ENCODE measurements at regions not wholly inside any gene's neighbourhood (a gene's known extent, or its start where the extent isn't known, plus 50 kb on each side); places are given as distances from the start of the nearest gene placed in this dataset.
"Not testable (repeated sequence)": the region's sequence is repeated elsewhere in the genome, so short reads cannot be mapped to it uniquely, and the experiment has no call there.

- not testable (repeated sequence) for DNase-seq (ENCODE audit: low spot score)
These were observed 482.7 kb downstream of the CNTN3 start for GRCh38 chr3:74131546-74132328.

- no peak for DNase-seq (ENCODE audit: low spot score)
These were observed 484.8 kb downstream of the CNTN3 start for GRCh38 chr3:74129611-74130010.

- DNase-seq (ENCODE audit: low spot score), result no peak
These were observed 485.4 kb downstream of the CNTN3 start for GRCh38 chr3:74129056-74129455.

- no peak for DNase-seq (ENCODE audit: low spot score)
These were observed 487.2 kb downstream of the CNTN3 start for GRCh38 chr3:74127256-74127655.

- no peak for DNase-seq (ENCODE audit: low spot score)
These were observed 489.7 kb downstream of the CNTN3 start for GRCh38 chr3:74124782-74125181.

- no peak for DNase-seq (ENCODE audit: low spot score)
These were observed 492.2 kb downstream of the CNTN3 start for GRCh38 chr3:74122281-74122680.

- no peak for DNase-seq (ENCODE audit: low spot score)
These were observed 492.7 kb downstream of the CNTN3 start for GRCh38 chr3:74121761-74122160.

- no peak for DNase-seq (ENCODE audit: low spot score)
These were observed 494.5 kb upstream of the PDZRN3 start for GRCh38 chr3:74119221-74119620.

- DNase-seq (ENCODE audit: low spot score), result no peak
These were observed 491.2 kb upstream of the PDZRN3 start for GRCh38 chr3:74115906-74116305.

GRCh38 chr3:74107451-74107850, 482.7 kb upstream of the PDZRN3 start:
- DNase-seq (ENCODE audit: low spot score), result no peak

GRCh38 chr3:74106925-74107324, 482.2 kb upstream of the PDZRN3 start:
- DNase-seq (ENCODE audit: low spot score), result no peak

- no peak for DNase-seq (ENCODE audit: low spot score)
These were observed 466.5 kb upstream of the PDZRN3 start for GRCh38 chr3:74091204-74091603.

GRCh38 chr3:74089814-74090213, 465.1 kb upstream of the PDZRN3 start:
- no peak for DNase-seq (ENCODE audit: low spot score)

- DNase-seq (ENCODE audit: low spot score), result no peak
These were observed 455.3 kb upstream of the PDZRN3 start for GRCh38 chr3:74080056-74080461.

GRCh38 chr3:74075241-74075640, 450.5 kb upstream of the PDZRN3 start:
- no peak for DNase-seq (ENCODE audit: low spot score)

- DNase-seq (ENCODE audit: low spot score), result no peak
These were observed 450.0 kb upstream of the PDZRN3 start for GRCh38 chr3:74074700-74075099.

GRCh38 chr3:74067296-74067695, 442.6 kb upstream of the PDZRN3 start:
- DNase-seq (ENCODE audit: low spot score), result no peak

- DNase-seq (ENCODE audit: low spot score), result no peak
These were observed 441.7 kb upstream of the PDZRN3 start for GRCh38 chr3:74066456-74066855.

GRCh38 chr3:74059923-74060600, 435.3 kb upstream of the PDZRN3 start:
- no peak for DNase-seq (ENCODE audit: low spot score)

- no peak for DNase-seq (ENCODE audit: low spot score)
These were observed 434.7 kb upstream of the PDZRN3 start for GRCh38 chr3:74059301-74059922.

- no peak for DNase-seq (ENCODE audit: low spot score)
These were observed 432.4 kb upstream of the PDZRN3 start for GRCh38 chr3:74057169-74057568.

- DNase-seq (ENCODE audit: low spot score), result no peak
These were observed 430.3 kb upstream of the PDZRN3 start for GRCh38 chr3:74055061-74055460.

GRCh38 chr3:74054566-74054965, 429.8 kb upstream of the PDZRN3 start:
- no peak for DNase-seq (ENCODE audit: low spot score)
